Gastrocnemius medialis (tissue), 4 donors: ENCODE measurements at regions not wholly inside any gene's neighbourhood (a gene's known extent, or its start where the extent isn't known, plus 50 kb on each side); places are given as distances from the start of the nearest gene placed in this dataset.
"Not testable (repeated sequence)": the region's sequence is repeated elsewhere in the genome, so short reads cannot be mapped to it uniquely, and the experiment has no call there.

Source experiments
- ATAC-seq, 2 donors: fragments of 150-250 bp; one replicate each; pipeline ENCODE4 v1.9.1; 2016
- DNase-seq, 2 donors: peaks; one replicate each; pipeline ENCODE4 v3.0.0-alpha.2; 2019
- H3K27ac ChIP-seq, 4 donors: fragments of 200-600 bp; sonication (generic); 1 replicate in 1 of 4; 2 replicates in 3 of 4; pipeline ENCODE4 v1.5.1; 2016 to 2018; ENCODE audit warnings: mild to moderate bottlenecking in 2 of 4, moderate library complexity in 1 of 4
- H3K27me3 ChIP-seq, 3 donors: fragments of 200-600 bp; sonication (generic) in 2 of 3; 1 replicate in 1 of 3; 2 replicates in 2 of 3; pipeline versions ENCODE4 v1.5.1 to v1.6.0; 2016 to 2019; ENCODE audit warnings: mild to moderate bottlenecking in 1 of 3, moderate library complexity in 1 of 3
- H3K36me3 ChIP-seq, 2 donors: fragments of 200-600 bp; sonication (generic) in 1 of 2; one replicate each; pipeline ENCODE4 v1.5.1; 2017 to 2018
- H3K4me1 ChIP-seq, 2 donors: fragments of 200-600 bp; sonication (generic) in 1 of 2; one replicate each; pipeline ENCODE4 v1.5.1; 2016 to 2017; ENCODE audit warnings: mild to moderate bottlenecking in 2 of 2
- H3K4me3 ChIP-seq, 4 donors: fragments of 200-600 bp; sonication (generic) in 3 of 4; 1 replicate in 1 of 4; 2 replicates in 3 of 4; pipeline ENCODE4 v1.5.1; 2016 to 2019; ENCODE audit warnings: mild to moderate bottlenecking in 2 of 4
- H3K9me3 ChIP-seq, 3 donors: fragments of 200-600 bp; sonication (generic) in 2 of 3; 1 replicate in 1 of 3; 2 replicates in 2 of 3; pipeline ENCODE4 v1.5.1; 2016 to 2019
- POLR2A ChIP-seq, 2 donors: fragments of 450-650 bp; IDR thresholded peaks; one replicate each; pipeline ENCODE4 v1.6.1; 2017; ENCODE audit warnings: antibody characterized with exemption in 2 of 2, mild to moderate bottlenecking in 2 of 2, moderate library complexity in 2 of 2
- in situ Hi-C, 4 donors: fragments of 200-750 bp; cut with MboI; loops; one replicate each; pipeline versions ENCODE4 v1.15.0 to v1.8.0; 2017; ENCODE audit warnings: low sequenced_read_pairs in 4 of 4
- intact Hi-C: fragments of 100-400 bp; cut with DNase I; formaldehyde crosslinking; loops from one replicate; pipeline ENCODE4 v1.15.1; 2023; ENCODE audit warnings: low total_unique reads
- TF ChIP-seq, protein P1 (sequence below), 5 experiments: fragments of 450-650 bp in 3 of 5; fragments of 200-600 bp in 2 of 5; sonication (generic) in 2 of 5; IDR thresholded peaks in 4 of 5; conservative IDR thresholded peaks in 1 of 5; 1 replicate in 4 of 5; 2 replicates in 1 of 5; pipeline ENCODE4 v1.5.1; 2016 to 2019; ENCODE audit warnings: antibody characterized with exemption in 5 of 5, mild to moderate bottlenecking in 3 of 5, moderate library complexity in 3 of 5

DNA sequence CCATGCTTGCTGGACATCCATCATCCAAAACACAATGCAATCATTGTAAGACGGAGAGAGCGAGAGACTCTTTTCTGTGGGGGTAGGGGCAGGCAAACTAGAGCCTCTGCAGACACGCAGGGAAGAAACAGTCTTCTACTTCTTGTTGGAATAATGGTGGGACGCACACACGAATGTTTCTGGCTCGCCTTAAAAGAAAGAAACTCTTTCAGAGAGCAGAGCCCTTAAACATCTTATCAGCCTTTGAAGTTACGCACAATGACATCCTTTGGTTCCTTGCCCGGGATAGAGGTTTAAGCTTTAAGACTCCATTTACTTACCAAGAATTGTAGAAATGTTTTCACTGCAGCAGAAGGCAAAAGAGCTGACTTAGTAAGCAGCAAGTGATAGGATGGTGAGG is 133.8 kb upstream of the FOXN3 start:
- no peak for ATAC-seq
- H3K27ac ChIP-seq = peak overlapping the region in 1 of 4 donors; percentile 64
- no peak for DNase-seq
- H3K36me3 ChIP-seq = no peaks in the 10 kb centered on the region
- no peak for TF ChIP-seq POLR2A (IDR thresholded peaks at IDR 0.05)
- in situ Hi-C loops = no loop called here
- H3K27me3 ChIP-seq = no peaks in the 10 kb centered on the region
- H3K4me1 ChIP-seq = peaks cover 0 to 7% of the 10 kb centered on the region in 2 donors
- no peak overlapping the region for H3K4me3 ChIP-seq
- no peaks in the 10 kb centered on the region for H3K9me3 ChIP-seq
- intact Hi-C loops = no loop called here

- Histone ChIP-seq H3K27me3 (no peaks in the 10 kb centered on the region), H3K4me3 (no peak overlapping the region), H3K27ac (no peak overlapping the region), H3K36me3 (no peaks in the 10 kb centered on the region), H3K4me1 (peaks cover 0 to 9% of the 10 kb centered on the region in 2 donors), H3K9me3 (no peaks in the 10 kb centered on the region)
- in situ Hi-C loops = no loop called here
- DNase-seq (no peak), ATAC-seq (no peak)
- intact Hi-C loops = no loop called here
- TF ChIP-seq, protein P1, sequence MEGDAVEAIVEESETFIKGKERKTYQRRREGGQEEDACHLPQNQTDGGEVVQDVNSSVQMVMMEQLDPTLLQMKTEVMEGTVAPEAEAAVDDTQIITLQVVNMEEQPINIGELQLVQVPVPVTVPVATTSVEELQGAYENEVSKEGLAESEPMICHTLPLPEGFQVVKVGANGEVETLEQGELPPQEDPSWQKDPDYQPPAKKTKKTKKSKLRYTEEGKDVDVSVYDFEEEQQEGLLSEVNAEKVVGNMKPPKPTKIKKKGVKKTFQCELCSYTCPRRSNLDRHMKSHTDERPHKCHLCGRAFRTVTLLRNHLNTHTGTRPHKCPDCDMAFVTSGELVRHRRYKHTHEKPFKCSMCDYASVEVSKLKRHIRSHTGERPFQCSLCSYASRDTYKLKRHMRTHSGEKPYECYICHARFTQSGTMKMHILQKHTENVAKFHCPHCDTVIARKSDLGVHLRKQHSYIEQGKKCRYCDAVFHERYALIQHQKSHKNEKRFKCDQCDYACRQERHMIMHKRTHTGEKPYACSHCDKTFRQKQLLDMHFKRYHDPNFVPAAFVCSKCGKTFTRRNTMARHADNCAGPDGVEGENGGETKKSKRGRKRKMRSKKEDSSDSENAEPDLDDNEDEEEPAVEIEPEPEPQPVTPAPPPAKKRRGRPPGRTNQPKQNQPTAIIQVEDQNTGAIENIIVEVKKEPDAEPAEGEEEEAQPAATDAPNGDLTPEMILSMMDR (IDR thresholded peaks at IDR 0.05 in 4 of 5, conservative IDR thresholded peaks at IDR 0.05 in 1 of 5) = no peak
- no peak for TF ChIP-seq POLR2A (IDR thresholded peaks at IDR 0.05)
Measured at GRCh38 chr14:89549381-89550125, 132.5 kb upstream of the FOXN3 start.

DNA sequence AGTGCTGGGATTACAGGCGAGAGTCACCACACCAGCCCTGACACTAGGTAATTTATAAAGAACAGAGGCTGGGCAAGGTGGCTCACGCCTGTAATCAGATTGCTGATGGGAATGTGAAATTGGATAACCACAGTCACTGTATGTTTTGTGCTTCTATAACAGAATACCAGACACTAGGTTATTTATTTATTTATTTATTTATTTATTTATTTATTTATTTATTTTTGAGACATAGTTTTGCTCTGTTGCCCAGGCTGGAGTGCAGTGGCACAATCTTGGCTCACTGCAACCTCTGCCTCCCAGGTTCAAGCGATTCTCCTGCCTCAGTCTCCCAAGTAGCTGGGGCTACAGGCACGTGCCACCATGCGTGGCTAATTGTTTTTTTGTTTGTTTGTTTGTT is 130.0 kb upstream of the FOXN3 start:
- in situ Hi-C loops, H3K27ac ChIP-seq, DNase-seq, H3K9me3 ChIP-seq, H3K36me3 ChIP-seq, ATAC-seq, H3K4me3 ChIP-seq, H3K27me3 ChIP-seq, intact Hi-C loops: not testable (repeated sequence)
- peaks cover 12 to 23% of the 10 kb centered on the region in 2 donors for H3K4me1 ChIP-seq

GRCh38 chr14:89544636-89545301 is 127.7 kb upstream of the FOXN3 start:
- H3K27me3 ChIP-seq = no peaks in the 10 kb centered on the region
- DNase-seq (no peak), ATAC-seq (no peak)
- H3K4me3 ChIP-seq = no peak overlapping the region
- in situ Hi-C loops = no loop called here
- TF ChIP-seq, protein P1 (IDR thresholded peaks at IDR 0.05 in 4 of 5, conservative IDR thresholded peaks at IDR 0.05 in 1 of 5) = no peak
- no peak for TF ChIP-seq POLR2A (IDR thresholded peaks at IDR 0.05)
- no peak overlapping the region for H3K27ac ChIP-seq
- H3K9me3 ChIP-seq = no peaks in the 10 kb centered on the region
- peaks cover 12 to 17% of the 10 kb centered on the region in 2 donors for H3K4me1 ChIP-seq
- H3K36me3 ChIP-seq = no peaks in the 10 kb centered on the region
- intact Hi-C loops = no loop called here

GRCh38 chr14:89543425-89543790 is 126.4 kb upstream of the FOXN3 start:
- in situ Hi-C loops (no loop called here), intact Hi-C loops (no loop called here)
- H3K4me3 ChIP-seq = no peak overlapping the region
- H3K36me3 ChIP-seq = no peaks in the 10 kb centered on the region
- no peak for DNase-seq
- ATAC-seq = no peak
- H3K4me1 ChIP-seq = peaks cover 12 to 17% of the 10 kb centered on the region in 2 donors
- H3K27ac ChIP-seq = peak overlapping the region in 1 of 4 donors; percentile 34
- H3K27me3 ChIP-seq = no peaks in the 10 kb centered on the region
- H3K9me3 ChIP-seq = no peaks in the 10 kb centered on the region
- TF ChIP-seq, protein P1 (IDR thresholded peaks at IDR 0.05 in 4 of 5, conservative IDR thresholded peaks at IDR 0.05 in 1 of 5) = no peak
- TF ChIP-seq POLR2A (IDR thresholded peaks at IDR 0.05) = no peak
